Loucy (cell line): ENCODE measurements at regions not wholly inside any gene's neighbourhood (a gene's known extent, or its start where the extent isn't known, plus 50 kb on each side); places are given as distances from the start of the nearest gene placed in this dataset.

Experiments
- H2AFZ ChIP-seq: fragments of 200-600 bp; sonication (generic); 2 replicates; pipeline ENCODE4 v1.6.0; 2016; ENCODE audit warnings: antibody characterized with exemption, mild to moderate bottlenecking, low read length, moderate library complexity
- H3F3A ChIP-seq: fragments of 200-600 bp; 2 replicates; pipeline ENCODE4 v1.6.0; 2016; ENCODE audit warnings: antibody characterized with exemption, low read depth, mild to moderate bottlenecking
- H3K27me3 ChIP-seq: fragments of 200-600 bp; sonication (generic); 2 replicates; pipeline ENCODE4 v1.6.1; 2014; ENCODE audit warnings: low read length, mild to moderate bottlenecking; ENCODE audit not compliant: insufficient read depth, poor library complexity, severe bottlenecking
- H3K36me3 ChIP-seq: fragments of 200-600 bp; sonication (generic); 2 replicates; pipeline ENCODE4 v1.6.1; 2016; ENCODE audit warnings: low read length; ENCODE audit not compliant: insufficient read depth
- H3K4me1 ChIP-seq: fragments of 200-600 bp; sonication (generic); 2 replicates; pipeline ENCODE4 v1.5.1; 2014; ENCODE audit warnings: low read length, mild to moderate bottlenecking; ENCODE audit not compliant: insufficient read depth, poor library complexity, severe bottlenecking
- H3K4me2 ChIP-seq: fragments of 200-600 bp; sonication (generic); 2 replicates; pipeline ENCODE4 v1.6.0; 2014; ENCODE audit warnings: antibody characterized with exemption, low read length, low read depth, mild to moderate bottlenecking; ENCODE audit not compliant: poor library complexity, severe bottlenecking
- H3K4me3 ChIP-seq: fragments of 200-600 bp; sonication (generic); 2 replicates; pipeline ENCODE4 v1.5.1; 2014; ENCODE audit warnings: low read length, mild to moderate bottlenecking, mixed read lengths; ENCODE audit not compliant: poor library complexity, severe bottlenecking
- H3K79me2 ChIP-seq: fragments of 200-600 bp; sonication (generic); 2 replicates; pipeline ENCODE4 v1.6.1; 2014; ENCODE audit warnings: low read length; ENCODE audit not compliant: insufficient read depth
- H3K9ac ChIP-seq: fragments of 200-600 bp; sonication (generic); 2 replicates; pipeline ENCODE4 v1.6.0; 2014; ENCODE audit warnings: mild to moderate bottlenecking, low read depth, low read length, moderate library complexity; ENCODE audit not compliant: poor library complexity, severe bottlenecking
- H3K9me2 ChIP-seq: fragments of 200-600 bp; sonication (generic); replicated peaks from 2 replicates; pipeline ENCODE4 v1.6.1; 2016; ENCODE audit warnings: low read depth, low read length, mixed read lengths
- H3K9me3 ChIP-seq: fragments of 200-600 bp; sonication (generic); 2 replicates; pipeline ENCODE4 v1.6.1; 2014; ENCODE audit warnings: mild to moderate bottlenecking, antibody characterized with exemption, low read length, low read depth; ENCODE audit not compliant: insufficient read depth
- H4K20me1 ChIP-seq: fragments of 200-600 bp; sonication (generic); 2 replicates; pipeline ENCODE4 v1.6.0; 2014; ENCODE audit warnings: antibody characterized with exemption, low read length, mild to moderate bottlenecking; ENCODE audit not compliant: insufficient read depth, poor library complexity, severe bottlenecking
- CTCF ChIP-seq: fragments of 200-600 bp; sonication (generic); conservative IDR thresholded peaks from 2 replicates; pipeline ENCODE4 v1.5.1; 2014; ENCODE audit warnings: mild to moderate bottlenecking, antibody characterized with exemption, low read length
- EZH2phosphoT487 ChIP-seq: fragments of 200-600 bp; IDR thresholded peaks from 2 replicates; pipeline ENCODE4 v1.6.1; 2018; ENCODE audit warnings: antibody characterized with exemption, mild to moderate bottlenecking, moderate library complexity, borderline replicate concordance

- Histone ChIP-seq H4K20me1 (no peaks in the 10 kb centered on the region), H3K27me3 (no peaks in the 10 kb centered on the region), H3F3A (no peaks in the 10 kb centered on the region), H2AFZ (no peak overlapping the region), H3K9me3 (no peaks in the 10 kb centered on the region), H3K4me1 (no peaks in the 10 kb centered on the region), H3K4me2 (no peak overlapping the region), H3K9me2 (no peaks in the 10 kb centered on the region), H3K9ac (no peak overlapping the region), H3K36me3 (no peaks in the 10 kb centered on the region), H3K79me2 (no peaks in the 10 kb centered on the region), H3K4me3 (no peak overlapping the region)
- TF ChIP-seq EZH2phosphoT487: no peak
- TF ChIP-seq CTCF: no peak
Measured at GRCh38 chr1:114253900-114254299, 100.2 kb upstream of the SYT6 start.

- no peaks in the 10 kb centered on the region for H3K9me3 ChIP-seq
- no peak overlapping the region for H3K9ac ChIP-seq
- H3K4me3 ChIP-seq: no peak overlapping the region
- no peaks in the 10 kb centered on the region for H3K4me1 ChIP-seq
- H3K27me3 ChIP-seq: no peaks in the 10 kb centered on the region
- H4K20me1 ChIP-seq: no peaks in the 10 kb centered on the region
- no peak for TF ChIP-seq CTCF
- TF ChIP-seq EZH2phosphoT487: no peak
- no peak overlapping the region for H3K4me2 ChIP-seq
- no peaks in the 10 kb centered on the region for H3F3A ChIP-seq
- H3K79me2 ChIP-seq: no peaks in the 10 kb centered on the region
- H3K36me3 ChIP-seq: no peaks in the 10 kb centered on the region
- H2AFZ ChIP-seq: no peak overlapping the region
- no peaks in the 10 kb centered on the region for H3K9me2 ChIP-seq
Measured at GRCh38 chr1:114251573-114251939, 97.9 kb upstream of the SYT6 start.

- H3K9me3 ChIP-seq: no peaks in the 10 kb centered on the region
- H3K9me2 ChIP-seq: no peaks in the 10 kb centered on the region
- no peaks in the 10 kb centered on the region for H3K4me1 ChIP-seq
- H3F3A ChIP-seq: no peaks in the 10 kb centered on the region
- H3K9ac ChIP-seq: no peak overlapping the region
- no peak overlapping the region for H2AFZ ChIP-seq
- no peak overlapping the region for H3K4me2 ChIP-seq
- no peaks in the 10 kb centered on the region for H3K79me2 ChIP-seq
- H3K4me3 ChIP-seq: no peak overlapping the region
- no peak for TF ChIP-seq CTCF
- no peak for TF ChIP-seq EZH2phosphoT487
- no peaks in the 10 kb centered on the region for H3K27me3 ChIP-seq
- no peaks in the 10 kb centered on the region for H4K20me1 ChIP-seq
- no peaks in the 10 kb centered on the region for H3K36me3 ChIP-seq
Measured at GRCh38 chr1:114250683-114251572, 97.3 kb upstream of the SYT6 start.
